ENCODE measurements at regions not wholly inside any gene's neighbourhood (a gene's known extent, or its start where the extent isn't known, plus 50 kb on each side); places are given as distances from the start of the nearest gene placed in this dataset.

DNA sequence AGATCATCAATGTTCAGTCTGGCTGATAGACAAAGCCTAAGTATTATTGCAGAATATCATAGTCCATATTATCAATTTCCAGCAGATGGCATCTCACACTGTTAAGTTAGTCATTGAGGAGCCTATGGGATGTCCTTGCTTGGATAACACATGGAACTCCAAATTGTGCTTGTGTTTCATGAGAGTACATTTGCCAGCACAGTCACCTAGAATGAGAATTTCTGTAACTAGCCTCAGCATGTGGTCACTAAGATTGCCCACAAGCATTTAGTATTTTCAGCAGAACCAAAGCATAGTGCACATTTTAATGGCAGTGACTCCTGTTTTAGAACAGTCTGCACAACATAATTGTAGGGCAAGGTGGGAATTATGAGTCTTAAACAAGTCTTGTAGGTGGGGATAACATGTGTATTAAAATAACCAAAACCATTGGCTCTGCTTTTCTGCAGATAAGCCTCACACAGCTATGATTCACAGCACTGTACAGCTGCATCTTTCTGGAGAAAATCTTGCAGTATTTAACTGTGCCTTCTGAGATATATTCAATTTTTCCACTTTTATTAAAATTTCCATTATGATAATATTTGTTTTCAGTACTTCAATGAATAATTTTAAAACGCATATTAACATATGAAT lies 882.8 kb upstream of the SOX9 start:
- DNase-seq: no peak

DNA sequence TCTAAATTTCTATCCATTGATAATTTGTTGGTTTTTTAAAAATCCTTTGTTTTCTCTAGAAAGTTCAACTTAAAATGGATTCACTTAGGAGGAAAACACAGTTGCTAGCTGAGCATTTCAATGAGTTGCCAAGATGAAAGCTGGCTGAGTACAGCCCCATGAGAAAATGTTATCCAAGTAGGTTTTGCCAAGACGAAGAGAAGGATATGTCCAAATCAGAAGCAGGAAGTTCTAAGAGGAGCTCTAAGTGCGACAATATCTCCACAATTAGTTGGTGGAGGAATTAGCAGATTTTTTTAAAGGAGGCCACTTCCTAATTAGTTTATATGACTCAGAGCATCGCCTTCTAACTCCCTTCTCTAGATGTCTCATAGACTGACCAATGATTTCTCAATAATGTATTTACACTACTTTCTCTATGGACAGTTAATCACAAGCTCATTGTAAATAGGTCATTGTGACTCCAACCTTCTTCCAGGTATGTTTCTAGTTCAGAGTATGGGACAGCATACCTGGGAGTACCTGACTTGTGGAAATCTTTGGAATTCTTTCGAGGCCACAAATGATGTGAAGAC lies 873.3 kb upstream of the SOX9 start:
- DNase-seq: no peak

DNA sequence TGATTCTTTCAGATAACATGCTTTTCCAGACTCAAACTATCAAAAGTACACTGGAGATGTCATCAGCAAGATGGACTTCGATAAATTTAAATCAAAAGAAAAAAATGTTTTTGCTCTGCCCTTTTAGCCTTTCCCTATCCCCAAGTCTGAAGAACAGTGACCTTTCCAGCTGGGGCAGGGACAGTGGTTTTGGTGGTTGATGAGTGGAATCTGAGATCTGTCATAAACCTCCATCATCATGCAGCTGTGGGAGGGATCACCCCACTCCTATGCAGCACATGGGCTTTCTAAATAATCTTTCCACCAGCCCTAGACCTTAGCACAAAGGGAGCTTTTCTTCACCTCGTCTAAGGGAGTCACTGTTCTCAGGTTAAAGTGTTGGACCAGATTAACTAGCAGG lies 869.5 kb upstream of the SOX9 start:
- DNase-seq: no peak

GRCh38 chr17:71251951-71252350 lies 868.9 kb upstream of the SOX9 start:
- DNase-seq: no peak

GRCh38 chr17:71252436-71252835 lies 868.4 kb upstream of the SOX9 start:
- no peak for DNase-seq

- no peak for DNase-seq
Measured at GRCh38 chr17:71257096-71257495, 863.7 kb upstream of the SOX9 start.

- no peak for DNase-seq
Measured at GRCh38 chr17:71260366-71260940, 860.4 kb upstream of the SOX9 start.

DNA sequence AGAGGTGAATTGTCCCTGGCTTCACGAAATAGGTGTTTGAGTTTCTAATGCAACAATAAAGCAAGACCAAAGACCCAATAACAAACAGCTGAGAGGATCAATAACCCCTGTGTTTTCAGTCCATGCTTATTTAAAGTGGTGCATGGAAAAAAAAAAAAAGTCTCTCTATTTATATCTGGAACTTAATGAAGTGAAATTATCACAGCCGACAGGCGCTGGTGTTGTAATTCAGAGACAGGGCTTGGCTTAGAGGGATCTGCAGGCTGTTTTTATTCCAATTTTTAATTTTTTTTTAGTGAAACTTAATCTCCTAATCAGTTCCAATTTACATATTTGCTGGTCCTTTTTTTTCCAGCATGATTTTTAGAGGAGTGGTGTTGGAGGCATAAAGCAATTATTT lies 858.2 kb upstream of the SOX9 start:
- no peak for DNase-seq

DNA sequence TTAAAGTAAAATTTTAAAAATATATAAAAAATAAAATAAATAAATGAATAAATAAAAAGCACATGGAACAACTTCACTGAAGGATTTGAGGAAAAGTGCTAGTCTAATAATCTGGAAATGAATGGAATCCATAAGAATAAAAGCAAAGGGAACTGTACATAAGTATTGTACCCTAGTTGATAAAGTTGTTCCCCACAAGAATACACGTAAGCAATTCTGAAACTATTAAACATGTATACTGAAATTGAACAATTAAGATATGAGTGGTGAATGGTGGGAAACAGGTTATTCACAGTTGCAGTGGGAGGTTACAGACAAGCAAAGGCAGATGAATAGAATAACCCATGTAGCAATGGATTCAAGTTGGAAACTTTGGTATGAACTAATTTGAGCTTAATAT lies 853.2 kb upstream of the SOX9 start:
- no peak for DNase-seq

DNA sequence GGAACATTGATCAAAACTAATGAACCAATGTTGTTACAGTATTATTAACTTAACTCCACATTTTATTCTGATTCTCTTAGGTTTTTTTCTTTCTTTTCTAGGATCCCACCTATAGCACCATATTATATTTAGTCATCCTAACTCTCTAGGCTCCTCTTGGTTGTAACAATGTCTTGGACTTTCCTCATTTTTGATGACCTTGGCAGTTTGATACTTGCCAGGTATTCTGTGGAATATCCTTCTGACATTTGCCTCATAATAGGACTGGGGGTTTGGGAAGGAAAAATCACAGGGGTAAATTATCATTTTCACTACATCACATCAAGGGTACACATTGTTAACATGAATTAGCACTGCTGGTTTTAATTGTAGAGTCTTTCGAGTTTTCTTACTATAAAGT lies 851.6 kb upstream of the SOX9 start:
- DNase-seq: no peak

DNA sequence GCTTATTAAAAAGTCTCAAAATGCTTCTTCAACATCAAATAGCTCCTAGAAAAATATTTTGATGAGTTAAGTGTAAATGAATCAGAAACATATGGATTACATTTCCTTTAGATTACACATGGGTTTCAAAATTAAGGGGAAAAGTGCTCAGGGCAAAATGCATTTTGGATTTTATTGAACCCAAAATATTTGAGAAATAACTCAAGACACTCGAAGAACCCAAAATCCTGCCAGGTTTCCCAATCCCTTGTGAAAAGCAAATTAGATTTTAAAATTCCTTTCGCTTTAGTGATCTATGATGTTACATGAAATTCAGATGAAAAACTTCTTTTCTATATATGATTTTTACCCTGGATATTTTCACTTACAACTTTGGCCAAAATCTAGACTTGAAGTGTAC lies 847.4 kb upstream of the SOX9 start:
- no peak for DNase-seq

DNA sequence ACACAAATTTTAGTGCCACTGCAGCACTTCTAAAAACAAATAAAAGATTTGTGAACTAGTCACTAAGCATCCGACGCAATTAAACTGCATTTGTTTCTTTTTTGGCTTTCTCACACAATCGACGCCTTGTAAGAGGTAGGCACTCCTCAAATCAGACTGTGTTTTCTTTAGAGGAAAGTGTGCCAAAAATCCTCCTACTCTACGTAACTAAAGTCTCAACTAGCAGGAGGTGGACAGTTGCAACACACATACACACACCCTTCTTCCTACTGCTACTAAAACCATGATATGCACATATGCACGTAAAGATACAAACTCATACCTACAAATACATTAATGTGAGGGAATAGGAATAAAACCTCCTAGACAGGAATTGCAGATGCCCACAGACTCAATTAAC lies 844.7 kb upstream of the SOX9 start:
- DNase-seq: no peak

GRCh38 chr17:71283486-71283885 lies 837.3 kb upstream of the SOX9 start:
- no peak for DNase-seq

GRCh38 chr17:71284032-71284755 lies 836.6 kb upstream of the SOX9 start:
- no peak for DNase-seq

DNA sequence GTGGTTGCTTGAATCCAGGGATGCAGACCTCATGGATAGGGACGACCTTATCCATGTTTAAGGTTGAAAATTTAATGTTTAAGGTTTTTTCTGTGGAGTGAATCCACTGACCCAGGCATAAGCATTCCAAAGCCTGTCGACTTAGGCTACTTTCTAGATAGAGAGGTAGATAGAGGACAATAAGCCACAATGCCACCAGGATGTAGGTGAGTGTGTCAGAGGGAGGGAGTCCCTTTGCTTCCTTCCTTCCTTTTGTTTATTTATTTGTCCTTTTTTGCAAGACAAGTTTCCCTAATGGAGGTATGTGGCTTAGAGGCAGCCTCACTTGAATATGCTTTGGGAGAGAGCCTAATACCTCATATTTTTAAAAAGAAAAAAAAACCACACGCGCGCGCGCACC lies 834.2 kb upstream of the SOX9 start:
- no peak for DNase-seq

DNA sequence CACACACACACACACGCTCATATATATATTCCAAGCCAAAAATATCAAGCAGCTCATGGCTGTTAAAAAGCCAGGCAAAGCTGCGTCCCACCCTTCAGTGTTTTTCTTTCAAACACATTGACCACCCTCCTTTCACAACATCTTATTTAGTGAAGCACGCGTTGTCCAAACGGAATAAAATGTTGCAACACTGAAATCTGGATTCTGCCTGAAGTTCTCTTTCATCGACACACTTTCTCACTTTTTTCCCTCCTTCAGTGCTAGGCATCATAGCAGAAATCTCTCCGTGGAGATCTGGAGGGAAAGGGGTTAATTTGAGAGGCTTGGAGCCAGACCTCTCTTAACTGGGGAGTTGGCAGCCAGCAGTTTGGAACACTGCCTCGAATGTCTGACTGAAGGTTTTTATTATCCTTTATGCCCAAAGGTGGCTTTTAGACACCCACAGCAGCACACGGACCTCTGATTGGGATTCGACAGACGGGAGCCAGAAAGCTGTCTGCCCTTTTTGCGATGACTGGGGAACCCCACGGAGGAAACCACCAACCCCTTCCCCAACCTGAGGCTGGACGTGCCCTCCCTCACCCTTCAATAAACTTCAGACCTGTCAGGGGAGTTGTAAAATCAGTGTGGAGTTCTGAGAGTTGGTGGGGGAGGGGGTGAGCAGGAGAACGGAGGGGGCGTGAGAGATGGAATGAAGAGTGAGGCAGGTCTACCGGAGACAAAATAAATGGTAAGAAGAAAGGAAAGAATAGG lies 833.6 kb upstream of the SOX9 start:
- no peak for DNase-seq

GRCh38 chr17:71292006-71292405 lies 828.8 kb upstream of the SOX9 start:
- DNase-seq: no peak

- no peak for DNase-seq
Measured at GRCh38 chr17:71296005-71296404, 824.8 kb upstream of the SOX9 start.

DNA sequence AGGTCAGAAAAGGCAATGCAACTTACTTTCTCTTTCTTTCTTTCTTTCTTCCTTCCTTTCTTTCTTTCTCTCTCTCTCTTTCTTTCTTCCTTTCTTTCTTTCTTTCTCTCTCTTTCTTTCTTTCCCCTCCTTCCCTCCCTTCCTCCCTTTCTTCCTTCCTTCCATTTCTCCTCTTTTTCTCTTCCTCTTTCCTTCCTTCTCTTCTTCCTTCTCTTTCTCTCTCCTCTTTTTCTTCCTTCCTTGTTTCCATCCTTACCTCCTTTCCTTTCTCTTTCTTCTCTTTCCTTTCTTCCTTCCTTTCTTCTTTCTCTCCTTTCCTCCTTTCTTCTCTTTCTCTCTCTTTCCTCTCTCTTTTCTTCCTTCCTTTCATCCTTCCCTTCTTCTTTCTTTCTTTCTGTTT lies 819.8 kb upstream of the SOX9 start:
- no peak for DNase-seq

DNA sequence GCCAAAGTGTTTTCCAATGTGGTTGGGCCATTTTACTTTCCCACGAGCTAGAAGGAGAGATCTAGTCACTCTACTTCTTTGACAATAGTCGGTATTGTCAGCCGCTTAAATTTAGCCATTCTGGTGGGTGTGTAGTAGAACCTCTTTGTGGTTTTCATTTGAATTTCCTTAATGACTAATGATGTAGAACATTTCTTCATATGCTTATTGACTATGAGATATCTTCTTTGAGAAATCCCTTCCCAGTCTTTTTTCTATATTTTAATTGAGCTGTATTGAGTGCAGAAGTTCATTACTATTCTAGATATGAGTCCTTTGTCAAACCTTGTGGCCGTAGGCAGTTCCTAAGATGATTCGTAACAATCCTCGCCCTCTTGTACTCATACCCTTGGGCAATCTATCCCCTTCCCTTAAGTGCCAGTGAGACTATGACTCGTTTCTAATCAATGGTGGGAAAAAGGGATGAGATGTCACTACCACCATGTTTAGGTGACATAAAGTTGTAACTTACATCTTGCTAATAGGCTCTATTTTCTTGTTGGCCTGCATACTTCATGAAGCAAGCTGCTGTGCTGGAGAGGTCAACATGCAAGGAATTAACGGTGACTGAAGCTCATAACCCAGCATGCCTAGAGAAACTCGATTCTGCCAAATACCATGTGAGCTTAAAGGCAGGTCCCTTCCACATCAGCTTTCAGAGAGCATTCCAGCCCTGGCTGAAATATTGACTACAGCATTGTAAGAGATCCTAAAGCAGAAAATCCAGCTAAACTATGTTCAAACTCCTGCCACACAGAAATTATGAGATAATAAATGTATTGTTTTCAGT lies 817.9 kb upstream of the SOX9 start:
- DNase-seq: no peak

DNA sequence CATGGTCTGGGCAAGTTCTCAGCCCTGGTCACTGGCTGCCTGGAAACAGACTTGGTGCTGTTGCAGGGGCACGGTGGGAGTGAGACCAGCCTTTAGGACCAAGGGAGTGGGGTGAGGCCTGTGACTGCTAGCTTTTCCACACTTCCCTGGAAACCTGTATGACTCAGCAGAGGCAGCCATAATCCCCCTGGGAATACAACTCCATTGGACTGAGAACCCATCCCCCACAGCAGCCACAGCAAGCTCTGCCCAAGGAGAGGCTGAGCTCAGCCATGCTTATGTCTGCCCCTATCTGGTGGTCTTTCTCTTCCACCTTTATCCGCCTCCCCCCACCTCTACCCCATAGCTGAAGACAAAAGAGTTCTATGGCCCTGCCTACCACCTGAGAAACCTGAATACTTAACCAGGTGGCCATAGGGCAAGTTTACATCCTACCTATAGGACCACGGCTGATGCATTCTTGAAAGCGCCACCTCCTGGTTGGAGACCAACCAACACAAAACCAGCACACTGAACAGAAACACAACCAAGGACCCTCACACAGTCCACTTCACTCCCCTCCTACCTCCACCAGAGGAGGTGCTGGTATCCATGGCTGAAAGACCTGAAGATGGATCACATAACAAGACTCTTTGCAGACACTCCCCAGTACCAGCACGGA lies 816.2 kb upstream of the SOX9 start:
- no peak for DNase-seq

- no peak for DNase-seq
Measured at GRCh38 chr17:71313866-71314265, 807.0 kb upstream of the SOX9 start.

All from NCI-H2029 (cell line).